Stimulated activated CD4-positive, alpha-beta T cell treated with anti-CD3 and anti-CD28 coated beads, Interleukin-4, amount 100 ng/mL, for 4 hours (primary cell): ENCODE measurements at regions not wholly inside any gene's neighbourhood (a gene's known extent, or its start where the extent isn't known, plus 50 kb on each side); places are given as distances from the start of the nearest gene placed in this dataset.

Experiments
- DNase-seq, 2 experiments: peaks; one replicate each; pipeline ENCODE4 v3.0.0-alpha.2; 2020

DNA sequence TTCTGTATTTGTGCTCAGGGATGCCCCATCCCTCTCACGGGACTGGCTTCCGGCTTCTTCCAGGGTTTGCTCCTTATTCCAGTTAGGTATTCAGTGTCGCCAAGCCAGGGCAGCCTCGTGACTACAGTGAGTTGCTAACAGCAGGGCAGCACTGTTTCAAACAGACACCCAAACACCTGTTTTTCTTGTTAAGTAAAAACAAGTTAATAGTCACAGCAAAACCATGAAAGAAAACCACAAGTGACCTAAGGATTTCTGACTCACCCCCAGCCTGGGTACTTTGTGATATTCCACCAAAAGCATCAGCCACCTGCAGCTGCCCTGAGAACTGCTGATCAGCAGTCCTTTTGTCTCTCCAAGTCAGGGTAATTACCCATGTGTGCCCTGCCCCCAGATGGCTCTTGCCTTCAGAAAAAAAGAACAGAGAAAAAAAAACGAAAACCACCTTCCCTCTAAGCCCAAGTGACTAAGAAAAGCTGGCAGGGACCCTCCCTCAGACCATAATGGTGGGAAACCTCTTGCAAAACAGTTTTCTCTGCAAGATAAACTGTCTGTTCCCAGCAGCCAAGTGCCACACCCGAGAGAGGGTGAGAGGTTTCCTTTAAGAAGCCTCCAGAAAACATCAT lies 178.2 kb downstream of the ANAPC1 start:
- peak in 1 of 2 experiments; percentile 42 for DNase-seq

DNA sequence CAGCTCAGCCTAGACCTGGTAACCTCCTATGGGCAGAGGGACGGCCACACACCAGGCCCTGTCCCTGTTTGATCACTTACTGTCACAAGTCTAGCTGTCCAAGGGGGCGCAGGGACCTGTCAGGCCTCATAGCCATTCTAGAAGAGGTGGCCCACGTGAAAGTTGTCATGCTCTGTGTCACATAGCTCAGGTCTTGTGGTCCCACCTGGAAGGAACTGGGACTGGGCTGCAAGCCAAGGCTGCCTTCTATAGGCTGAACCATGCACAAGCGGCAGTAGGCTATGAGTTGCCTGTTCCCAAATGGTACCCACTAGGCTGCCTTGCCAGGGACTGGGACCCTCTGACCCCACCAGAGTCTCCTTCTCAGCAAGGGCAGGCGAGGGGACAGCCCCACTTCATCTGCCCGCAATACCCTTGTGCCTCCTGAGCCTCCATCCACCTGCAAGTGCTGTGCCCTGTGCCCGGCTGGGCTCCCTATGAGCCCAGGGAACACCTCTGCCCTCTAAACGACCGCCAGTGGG lies 177.5 kb downstream of the ANAPC1 start:
- no peak for DNase-seq

DNA sequence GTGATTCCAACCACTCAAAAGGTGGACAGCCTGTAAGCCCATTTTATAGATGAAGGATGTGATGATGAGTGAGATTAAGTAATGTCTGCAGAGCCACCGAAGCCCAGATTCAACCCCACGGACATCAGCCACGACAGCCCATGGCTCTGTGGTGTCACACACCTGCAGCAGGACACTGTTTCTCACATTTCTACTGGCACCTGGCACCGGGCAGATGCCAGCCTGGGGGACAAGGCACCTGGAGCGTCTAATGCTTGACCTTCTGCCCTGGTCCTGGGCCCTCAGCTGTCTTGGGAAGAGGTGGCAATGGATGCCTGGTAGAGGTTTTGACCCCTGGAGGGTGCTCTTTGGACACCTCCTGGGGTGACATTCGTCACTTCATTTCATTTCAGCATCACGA lies 176.3 kb downstream of the ANAPC1 start:
- no peak for DNase-seq

DNA sequence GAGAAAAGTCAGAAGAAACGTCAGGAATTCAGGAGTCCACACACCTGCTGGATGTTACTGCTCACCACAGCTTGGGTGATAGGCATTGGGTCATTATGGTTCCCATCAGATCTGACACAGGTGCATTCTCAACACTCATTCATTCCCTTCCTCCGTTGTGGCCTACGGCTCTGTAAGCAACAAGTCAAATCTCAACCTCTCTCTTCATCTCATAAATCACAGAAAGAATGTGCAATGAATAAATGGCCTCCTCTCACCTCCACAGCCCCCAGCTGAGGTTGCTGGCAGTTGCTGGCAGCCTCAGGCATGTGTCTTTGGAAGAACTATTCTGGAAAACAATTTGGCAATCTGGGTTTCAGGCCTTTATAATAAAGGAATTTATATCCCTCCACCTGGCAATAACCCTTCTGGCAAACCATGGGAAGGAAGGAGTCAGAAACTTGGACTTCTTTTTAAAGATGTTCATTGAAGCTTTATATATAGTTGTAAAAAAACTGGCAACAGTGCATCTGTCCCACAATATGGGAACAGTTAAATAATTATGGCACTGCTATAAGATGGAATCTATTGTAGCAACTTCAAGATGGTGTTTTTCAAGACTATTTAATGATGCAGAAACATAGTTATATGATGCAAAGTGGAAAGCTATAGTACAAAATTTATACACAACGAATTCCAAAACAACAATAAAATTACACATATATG lies 175.4 kb downstream of the ANAPC1 start:
- no peak for DNase-seq

DNA sequence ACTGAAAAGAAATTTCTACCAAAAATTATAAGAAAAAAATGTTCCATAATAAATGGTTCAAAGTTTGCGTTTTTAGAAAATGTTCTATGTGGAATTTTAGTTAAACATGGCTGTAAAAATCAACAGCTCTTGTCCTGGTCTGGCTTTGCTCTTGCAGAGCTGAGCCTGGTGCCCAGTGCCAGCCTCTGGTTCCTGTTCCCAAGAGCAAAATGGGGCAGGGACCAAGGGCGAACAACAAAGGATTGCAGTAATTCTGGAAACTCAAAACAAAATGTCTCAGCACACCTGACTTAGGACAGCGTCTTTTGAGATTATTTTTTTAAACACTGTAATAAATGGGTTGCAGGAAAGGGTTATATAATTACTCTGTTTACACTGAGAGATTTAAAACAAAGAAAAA lies 174.7 kb downstream of the ANAPC1 start:
- DNase-seq = no peak

DNA sequence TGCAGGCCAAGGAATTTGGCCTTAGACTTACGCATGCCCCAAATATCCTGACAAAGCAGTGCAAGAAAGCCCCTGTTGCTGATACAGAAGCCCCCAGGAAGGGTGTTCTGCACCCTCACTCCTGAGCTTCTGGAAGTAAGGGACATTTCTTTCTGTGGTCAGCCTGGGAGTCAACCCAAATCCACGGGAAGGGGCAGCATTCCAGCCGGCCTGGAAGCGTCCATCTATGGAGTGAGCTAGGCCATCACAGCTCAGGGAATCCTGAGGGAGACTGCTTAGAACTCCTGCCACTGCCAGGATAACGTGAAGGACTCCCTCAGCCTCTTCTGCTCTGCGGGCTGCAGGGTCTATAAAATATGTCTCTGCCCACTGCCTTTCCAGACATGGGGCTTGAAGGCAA lies 173.9 kb downstream of the ANAPC1 start:
- no peak for DNase-seq

DNA sequence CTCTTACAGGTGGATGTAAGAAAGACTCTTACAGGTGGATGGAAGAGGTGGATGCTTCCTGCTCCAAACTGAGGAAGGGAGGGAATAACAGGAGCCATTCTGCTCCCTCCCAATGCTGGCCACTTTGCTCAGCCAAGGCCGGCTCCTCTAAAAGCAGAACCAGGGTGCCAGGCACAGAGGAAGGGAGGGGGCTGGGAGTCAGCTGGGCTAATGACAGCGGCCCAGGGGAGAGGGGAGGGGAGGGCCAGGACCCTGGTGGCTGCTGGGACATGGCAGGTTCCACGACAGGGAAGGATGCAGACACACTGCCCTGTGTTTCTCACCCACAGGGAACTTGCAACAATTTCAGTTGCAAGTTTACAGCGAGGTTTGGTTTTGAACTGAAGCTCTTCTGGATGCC lies 173.4 kb downstream of the ANAPC1 start:
- no peak for DNase-seq

DNA sequence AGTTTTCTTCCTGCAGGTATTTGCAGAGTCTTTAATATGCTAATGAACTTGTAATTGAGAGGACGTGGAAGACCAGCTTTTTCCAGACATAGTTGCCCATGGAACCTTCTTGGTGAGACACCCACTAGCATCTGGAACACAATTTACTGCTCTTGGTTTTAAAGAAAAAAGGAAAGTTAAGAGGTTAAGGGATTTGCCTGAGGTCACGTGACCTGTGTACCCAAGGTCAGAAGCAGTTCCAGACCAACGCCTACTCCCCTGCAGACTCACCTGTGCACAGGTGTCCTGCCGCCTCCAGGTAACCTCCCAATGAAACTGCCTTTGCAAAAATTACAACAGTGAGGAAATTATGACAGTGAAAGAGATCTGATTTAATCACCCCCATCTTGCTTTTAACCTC lies 172.7 kb downstream of the ANAPC1 start:
- no peak for DNase-seq

DNA sequence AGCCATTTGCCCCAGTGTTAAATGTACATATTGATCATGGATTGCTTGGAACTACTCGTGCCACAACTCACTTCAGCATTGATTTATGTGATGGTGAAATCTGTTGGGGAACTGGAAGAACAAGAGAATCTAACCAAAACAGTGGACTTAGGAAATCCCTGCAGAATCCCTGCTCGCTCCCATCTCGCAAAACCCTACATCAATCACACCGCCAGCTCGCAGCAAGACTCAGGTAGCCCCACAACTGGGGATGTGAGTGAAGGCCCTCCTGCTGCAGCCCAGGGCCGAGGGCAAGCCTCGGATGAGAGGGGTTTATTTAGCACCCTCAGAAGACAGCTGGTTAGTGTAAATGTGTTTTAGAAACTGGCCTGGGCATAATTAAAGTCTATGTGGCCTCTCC lies 171.6 kb downstream of the ANAPC1 start:
- DNase-seq = no peak

DNA sequence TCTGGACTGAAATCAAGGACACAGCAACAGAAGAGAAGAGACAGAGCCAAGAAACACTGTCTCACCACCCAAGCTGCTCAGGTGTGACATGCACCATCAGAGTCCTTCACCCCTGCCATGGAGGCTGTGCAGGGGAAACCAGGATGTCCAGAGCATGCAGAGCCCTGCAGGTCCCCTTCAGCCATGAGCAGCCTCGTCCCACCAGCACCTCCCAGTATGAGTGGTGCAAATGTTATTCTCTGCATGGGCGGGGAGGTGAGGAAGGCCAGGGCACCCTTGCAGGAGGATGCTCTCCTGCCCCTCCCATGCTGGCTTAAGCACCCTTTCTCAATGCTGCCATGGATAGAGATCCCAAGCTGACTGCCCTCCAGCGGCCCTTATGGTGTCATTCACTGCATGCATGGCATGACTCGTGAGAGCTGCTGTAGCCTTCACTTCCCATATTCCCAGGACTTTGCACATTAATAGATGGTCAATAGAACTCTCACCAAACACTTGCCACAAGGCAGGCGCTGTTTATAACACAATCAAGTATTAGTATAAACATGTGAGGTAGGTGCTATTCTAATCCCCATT lies 171.0 kb downstream of the ANAPC1 start:
- no peak for DNase-seq

DNA sequence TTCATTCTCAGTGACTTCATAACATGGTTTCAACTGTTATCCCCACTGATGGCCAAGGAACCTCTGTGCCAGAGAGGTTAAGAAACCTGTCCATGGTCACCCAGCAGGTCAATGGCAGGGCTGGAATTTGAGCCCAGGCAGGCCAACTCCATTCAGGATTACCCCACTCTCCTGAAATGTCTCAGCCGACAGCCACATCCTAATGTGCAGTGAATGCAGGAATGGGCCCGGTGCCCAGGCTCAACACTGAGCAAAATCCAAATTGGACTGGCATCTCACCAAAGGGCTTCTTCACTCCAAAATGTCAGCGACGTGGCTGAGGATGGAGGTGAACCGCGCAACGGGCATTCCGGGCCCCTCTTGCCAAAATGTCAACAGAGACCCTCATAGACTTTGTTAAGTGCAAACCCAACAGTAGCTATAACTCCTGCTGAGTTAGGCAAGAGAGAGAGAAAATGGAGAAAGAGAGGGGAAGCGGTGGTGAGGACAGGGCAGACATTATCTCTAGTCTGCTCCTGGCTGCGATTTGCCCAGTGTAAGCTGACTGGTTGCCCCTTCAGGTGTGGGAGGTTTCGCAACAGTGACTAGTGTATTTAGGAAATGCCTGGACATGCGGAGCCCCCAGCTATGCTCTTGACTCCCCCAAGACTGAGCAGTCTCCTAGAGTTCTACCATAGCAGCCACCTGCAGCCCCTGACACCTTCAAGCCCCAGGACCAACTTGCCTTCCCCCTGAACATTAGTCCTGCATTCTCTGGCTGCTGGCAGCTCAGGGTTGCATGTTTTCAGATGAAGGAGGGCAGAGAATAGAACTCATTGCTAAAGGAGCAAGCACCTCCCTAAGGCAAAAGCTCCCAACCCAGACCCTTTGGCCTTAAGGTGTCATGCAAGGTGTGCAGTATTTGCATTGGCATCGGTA lies 167.7 kb downstream of the ANAPC1 start:
- no peak for DNase-seq

DNA sequence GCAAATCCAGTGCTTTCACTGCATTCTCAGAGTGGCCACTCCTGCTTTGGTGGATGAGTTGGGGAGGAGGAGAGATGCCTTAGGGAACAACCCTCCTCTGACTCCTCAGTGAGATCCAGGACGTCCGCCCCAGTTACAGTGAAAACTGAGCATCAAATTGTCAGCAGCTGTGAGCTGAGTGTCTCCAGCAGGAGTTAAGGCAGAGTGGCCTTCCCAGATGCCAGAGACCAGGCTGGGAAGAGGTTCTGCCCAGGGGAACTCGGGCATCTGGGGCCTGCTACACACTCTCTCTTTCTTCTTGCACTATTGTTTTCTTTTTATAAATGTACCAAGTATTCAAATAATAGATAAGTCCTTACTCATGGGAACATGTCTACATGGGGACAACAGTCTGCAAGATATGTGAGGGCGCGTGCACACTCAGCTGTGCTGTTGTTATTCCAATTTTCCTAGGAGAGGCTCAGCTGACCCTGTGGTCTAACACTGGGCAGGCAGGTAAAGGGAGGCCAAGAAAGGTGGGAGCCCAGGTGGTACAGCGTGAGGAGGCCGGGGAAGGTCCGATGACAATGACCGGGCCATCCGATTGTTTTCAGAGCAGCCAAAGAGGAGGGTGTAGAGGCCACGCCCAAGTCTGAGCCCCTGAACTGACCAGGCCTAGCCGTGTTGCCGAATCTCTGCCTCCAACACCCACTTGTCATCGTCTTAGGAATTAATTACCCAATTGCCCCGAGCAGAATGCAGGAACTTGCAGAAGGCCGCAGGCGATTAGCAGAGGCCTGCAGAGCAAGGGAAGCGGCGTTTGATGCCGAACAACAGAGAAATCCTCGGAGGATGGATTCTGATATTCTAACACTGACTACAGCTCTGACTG lies 166.9 kb downstream of the ANAPC1 start:
- DNase-seq = no peak
